HG03354 (cell line): ENCODE measurements at regions not wholly inside any gene's neighbourhood (a gene's known extent, or its start where the extent isn't known, plus 50 kb on each side); places are given as distances from the start of the nearest gene placed in this dataset.

Source experiments
- ATAC-seq: cut with Tn5 transposase; IDR thresholded peaks from one replicate; pipeline ENCODE4 v1.9.1; 2021; ENCODE audit warnings: mild to moderate bottlenecking; ENCODE audit not compliant: unreplicated experiment, poor library complexity, severe bottlenecking

DNA sequence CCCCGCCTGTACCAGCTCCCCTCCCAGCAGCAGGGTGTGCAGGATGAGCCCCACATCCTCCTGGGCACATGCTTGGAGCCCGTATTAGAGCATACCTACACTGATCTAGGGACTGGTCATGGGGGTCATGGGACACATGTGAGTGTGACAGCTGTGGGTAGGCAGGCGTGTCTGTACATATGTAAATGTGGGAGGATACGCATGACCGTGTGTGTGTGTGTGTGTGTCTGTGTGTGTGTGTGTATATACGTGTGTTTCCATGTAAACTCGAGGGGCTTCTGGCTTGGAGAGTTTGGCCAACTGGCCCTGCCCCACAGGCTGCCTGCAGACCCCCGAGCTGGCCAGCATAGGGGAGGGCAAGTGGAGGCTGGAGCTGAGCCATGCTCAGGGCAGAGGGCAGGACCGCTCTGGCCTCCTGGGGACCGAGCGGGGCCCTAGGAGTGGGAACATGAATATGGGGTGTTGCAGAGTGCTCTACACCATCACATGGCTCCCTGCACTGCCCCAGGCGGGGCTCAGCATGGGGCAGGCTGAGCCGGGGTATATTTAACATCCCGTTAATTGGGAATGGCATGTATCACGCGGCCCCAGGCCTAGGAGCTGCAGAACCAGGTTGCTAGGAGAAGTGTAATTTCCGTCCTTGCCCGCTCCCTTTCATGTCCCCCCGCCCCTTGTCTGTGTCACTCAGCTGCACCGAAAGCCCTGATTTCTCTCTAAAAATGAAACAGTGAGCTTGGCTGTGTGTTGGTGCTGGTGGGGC lies 152.7 kb upstream of the PCBD1 start:
- ATAC-seq = no peak

DNA sequence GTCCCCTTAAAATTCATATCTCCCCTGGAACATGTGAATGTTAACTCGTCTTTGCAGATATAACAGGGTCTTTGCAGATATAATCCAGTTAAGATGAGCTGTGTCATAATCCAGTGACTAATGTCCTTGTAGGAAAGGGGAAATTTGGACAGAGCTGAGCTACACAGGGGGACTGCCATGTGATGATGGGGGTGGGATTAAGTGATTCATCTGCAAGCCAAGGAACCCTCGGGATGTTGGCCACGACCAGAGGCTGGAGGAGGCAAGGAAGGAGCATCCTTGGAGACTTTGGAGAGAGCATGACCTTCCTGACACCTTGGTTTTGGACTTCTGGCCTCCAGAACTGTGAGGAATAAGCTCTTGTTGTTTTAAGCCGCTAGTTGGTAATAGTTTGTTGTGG lies 153.9 kb upstream of the PCBD1 start:
- ATAC-seq = no peak

DNA sequence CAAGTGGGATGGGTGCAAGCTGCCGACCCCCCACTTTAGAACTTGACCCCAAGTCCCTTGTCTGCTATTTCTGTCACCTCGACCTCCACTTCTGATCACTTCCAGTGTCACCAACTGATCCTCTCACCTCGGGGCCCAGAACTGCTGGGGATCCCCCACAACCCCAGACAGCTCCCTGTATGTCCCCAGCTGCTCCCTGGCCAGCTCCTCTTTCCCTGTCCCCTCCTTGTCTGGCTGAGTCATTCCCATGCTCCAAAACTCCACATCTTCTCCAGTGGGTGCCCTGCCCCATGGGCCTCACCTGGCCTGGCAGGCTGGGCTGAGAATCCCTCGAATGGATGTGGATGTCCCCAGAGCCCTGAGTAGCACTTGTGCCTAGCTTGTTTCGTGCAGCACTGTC lies 154.3 kb upstream of the PCBD1 start:
- no peak for ATAC-seq

DNA sequence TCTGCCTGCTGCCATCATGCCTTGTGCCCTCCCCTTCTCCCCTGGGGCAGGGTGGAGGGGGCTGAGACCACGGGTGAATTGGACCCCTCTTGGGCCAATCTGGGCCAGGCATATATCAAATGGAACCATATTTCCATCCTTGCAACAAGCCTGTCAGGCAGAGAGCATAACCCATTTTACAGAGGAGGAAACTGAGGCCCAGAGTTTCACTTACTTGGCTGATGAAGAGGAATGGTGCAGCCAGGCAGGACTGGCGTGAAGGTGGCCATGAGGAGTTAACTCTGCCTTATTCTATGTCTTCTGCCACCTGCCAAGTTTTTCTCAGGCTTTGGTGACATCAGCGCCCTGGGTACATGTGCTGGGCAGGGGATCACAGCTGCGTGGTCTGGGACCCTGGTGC lies 155.5 kb upstream of the PCBD1 start:
- ATAC-seq = no peak

DNA sequence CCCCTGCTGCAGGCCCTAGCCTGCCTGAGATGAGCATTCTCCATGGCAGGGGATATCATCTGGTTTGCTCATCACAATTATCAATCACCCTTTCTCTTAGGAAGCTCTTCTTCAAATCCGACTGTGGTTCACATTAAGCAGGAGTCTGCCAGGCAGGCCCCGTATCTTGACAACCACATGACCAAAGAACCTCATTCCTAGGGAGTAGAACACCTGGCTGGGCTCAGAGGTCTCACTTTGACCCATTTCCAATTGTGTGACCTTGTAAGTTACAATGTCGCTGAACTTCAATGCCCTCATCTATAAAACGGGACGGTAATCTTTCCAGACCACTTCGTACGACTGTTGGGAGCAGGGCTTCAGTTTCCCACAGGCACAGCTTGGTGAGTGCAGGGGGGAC lies 156.4 kb upstream of the PCBD1 start:
- ATAC-seq = no peak

DNA sequence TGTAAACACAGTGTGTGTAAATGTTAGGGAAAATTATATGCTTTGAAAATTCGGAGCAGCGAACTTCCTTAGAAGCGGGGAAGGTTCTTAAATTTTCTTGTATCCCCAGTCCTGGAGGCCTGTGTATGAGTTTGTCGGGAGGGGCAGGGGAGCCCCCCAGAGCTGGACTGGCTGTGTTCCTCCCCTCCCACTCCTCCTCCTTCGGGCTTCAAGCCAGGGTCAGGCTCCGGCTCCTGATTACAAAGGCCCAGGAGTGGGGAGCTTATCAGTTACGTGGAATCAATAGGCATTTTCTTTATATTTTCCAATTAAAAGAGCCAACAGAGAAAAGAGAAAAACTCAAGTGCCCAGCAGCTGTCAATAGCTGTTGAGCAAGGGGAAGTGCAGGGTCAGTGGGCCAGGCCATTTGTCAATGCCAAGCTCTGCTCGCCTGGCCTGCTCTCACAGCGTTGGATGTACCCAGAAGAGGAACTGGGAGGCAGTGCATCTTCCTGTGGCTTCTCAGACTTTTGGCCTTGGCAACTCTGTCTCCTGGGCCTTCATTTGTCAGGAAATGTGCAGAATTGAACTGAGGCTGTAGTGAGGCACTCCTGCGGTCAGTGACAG lies 156.9 kb upstream of the PCBD1 start:
- ATAC-seq = no peak

DNA sequence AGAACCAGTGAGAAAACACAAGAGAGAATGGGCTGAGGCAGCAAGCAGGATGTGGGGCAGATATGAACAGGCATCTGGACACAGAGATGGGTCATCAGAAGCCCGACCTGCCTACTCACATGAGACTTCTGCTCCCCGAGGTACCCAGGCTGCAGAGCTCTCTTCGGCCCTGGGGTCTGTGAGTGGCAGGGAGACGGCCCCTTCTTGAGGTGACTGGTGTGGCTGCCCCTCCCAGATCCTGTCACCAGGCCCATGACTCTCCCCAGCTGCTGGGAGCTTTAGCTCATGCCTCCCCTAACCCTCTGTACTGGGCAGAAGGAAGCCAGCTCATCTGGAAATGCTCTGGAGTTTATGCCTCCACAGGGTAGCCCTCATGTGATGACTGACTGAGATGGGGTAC lies 157.6 kb upstream of the PCBD1 start:
- no peak for ATAC-seq

DNA sequence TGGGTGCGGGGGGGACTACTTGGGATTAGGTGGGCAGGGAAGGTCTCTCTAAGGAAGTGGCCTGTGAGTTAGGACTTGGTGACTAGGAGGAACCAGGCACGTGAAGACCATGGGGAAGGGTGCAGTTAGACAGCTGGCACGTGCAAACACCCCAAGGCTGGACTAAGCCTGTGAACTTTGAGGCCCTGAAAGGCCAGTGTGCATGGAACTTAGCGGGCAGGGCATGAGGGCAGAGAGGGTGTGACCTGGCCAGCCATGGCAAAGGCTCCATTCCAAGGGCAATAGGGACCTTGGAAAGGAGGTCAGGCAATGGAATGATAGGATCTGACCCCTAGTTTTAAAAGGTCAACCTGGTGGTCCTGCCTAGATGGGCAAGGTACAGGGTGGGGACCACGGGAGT lies 158.4 kb upstream of the PCBD1 start:
- no peak for ATAC-seq

DNA sequence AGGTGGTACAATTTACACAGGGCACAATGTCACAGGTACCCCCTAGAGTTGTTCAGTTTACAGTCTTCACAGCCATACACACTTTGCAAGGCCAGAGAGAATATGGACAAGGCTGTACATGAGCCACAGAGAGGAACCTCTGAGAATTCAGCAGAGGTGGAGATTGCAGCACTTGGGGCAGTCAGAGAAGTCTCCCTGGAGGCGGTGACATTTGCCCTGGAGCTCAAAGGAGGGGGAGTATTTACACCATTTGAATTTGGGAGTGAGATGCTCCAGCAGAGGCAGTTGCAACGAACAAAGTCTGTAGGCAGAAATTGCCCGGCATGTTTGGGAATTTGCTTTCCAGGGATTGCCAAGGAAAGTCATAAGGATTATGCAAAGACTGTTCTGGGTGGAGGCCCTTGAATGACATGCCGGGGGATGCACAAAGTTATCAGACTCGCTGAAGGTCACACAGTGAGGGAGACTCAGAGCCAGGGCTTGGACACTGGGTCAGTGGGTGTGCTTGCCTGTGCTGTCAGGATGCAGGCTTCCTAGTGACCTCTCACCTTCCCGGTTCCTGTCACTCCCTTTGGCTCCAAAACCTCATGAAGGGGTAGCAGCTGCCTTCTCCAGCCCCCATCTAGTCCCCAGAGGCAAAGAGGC lies 160.7 kb upstream of the PCBD1 start:
- ATAC-seq = no peak

DNA sequence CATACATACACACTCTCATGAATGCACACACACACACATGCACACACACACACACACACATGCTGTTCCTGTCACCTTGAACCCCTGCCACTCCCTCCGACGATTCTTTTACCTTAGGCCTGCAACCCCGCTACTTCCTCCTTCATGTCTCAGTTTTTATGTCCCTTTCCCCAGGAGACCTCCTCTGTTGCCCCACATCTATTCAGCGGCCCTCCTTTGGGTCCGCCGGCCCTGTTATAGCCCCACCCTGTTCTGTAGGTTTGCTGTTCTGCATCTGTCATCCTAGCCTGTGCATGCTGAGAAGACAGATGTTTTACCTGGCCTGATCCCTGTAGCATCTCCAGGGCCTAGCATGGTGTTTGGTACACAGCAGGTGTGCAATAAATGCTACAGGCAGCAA lies 161.6 kb upstream of the PCBD1 start:
- ATAC-seq = no peak

DNA sequence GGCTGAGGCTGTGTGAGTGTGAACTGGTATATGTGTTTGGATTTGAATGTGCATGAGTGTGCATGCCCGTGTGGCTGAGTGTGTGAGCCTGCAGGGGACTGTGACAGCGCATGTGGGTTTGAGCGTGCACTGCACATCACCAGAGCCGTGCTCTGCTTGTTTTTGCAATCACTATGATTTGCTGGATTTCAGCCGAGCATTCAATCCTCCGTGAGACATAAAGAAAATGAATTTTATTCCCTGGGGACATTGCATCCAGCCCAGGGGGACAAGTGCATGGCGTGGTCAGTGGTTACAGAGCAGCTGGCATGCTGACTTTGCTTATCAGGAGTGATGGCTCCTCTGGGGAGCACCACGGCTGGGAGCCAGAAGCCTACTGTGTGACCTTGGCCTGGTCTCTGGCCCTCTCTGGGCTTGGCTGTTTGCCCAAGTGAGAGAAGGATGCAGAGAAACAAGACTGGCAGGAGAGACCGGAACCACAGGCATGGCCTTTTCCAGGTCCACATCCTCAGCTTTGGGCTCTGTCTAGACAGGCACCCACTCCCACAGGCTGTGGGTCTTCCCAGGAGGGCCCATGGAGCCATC lies 160.2 kb upstream of the UNC5B start:
- no peak for ATAC-seq

DNA sequence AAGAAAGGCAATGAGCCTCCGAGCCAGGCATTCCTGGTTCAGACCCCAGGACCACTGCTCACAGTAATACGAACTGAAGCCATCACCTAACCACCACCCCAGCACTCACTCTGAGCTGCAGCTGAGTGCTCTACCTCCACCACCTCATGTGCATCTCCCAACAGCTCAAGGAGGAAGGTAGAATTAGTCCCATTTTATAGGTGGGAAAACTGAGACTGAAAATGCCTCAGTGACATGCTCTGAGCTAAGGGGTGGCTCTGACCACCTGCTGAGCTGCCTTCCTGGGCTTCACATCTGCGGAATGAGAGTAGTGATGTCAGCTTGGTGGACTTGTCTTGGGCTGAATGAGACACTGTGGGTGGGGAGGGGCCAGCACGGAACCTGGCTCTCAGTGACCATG lies 159.7 kb upstream of the UNC5B start:
- ATAC-seq = no peak

DNA sequence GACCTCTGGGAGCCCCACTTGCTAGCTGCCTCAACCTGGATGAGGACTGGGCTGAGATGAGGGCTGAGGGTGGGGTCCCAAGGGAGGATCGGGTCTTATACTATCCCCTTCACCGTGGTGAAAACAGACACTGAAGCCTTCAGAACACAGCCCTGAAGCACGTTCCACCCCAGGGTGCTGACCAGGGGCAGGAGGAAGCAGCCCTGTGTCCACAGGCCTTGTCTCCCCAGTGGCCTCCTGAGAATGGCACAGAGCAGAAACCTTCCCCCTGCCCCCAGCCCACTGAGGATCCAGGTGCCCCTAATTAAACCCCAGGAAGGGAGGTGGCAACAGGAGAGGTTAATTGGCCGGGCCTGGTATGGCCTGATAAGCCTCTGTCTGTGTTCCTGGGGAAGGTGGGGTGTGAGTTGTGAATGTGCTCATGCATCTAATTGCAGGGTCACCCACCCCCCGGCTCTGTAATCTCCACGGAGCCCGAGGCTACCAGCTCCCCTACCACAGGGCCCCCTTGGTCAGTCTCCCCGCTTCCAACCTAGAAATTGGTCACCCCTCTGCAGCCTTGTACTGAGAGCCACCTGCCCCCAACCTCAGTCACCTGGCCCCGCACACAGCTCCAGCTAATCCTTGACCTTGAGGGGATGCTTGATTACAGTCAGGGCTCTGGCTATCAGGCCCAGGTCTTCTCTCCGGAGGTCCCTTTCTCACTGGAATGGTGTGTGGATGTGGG lies 159.0 kb upstream of the UNC5B start:
- no peak for ATAC-seq

DNA sequence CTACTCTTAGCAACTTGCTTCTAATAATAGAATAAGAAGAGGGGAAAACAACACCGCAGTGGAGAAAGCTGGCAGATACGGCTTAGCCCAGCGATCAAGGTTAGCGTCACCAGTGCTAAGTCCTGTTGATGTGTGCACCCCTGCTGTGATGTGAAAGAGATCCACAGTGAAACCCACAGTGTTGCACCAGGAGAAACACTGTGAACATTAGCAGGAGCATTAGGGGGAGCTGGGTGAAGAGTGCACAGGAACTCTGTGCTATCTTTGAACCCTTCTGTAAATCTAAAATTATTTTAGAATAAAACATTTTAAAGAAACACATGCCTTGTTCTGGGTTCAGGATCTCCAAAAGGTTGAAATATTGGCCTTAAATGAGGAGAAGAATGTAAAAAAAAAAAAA lies 154.1 kb upstream of the UNC5B start:
- ATAC-seq = no peak

DNA sequence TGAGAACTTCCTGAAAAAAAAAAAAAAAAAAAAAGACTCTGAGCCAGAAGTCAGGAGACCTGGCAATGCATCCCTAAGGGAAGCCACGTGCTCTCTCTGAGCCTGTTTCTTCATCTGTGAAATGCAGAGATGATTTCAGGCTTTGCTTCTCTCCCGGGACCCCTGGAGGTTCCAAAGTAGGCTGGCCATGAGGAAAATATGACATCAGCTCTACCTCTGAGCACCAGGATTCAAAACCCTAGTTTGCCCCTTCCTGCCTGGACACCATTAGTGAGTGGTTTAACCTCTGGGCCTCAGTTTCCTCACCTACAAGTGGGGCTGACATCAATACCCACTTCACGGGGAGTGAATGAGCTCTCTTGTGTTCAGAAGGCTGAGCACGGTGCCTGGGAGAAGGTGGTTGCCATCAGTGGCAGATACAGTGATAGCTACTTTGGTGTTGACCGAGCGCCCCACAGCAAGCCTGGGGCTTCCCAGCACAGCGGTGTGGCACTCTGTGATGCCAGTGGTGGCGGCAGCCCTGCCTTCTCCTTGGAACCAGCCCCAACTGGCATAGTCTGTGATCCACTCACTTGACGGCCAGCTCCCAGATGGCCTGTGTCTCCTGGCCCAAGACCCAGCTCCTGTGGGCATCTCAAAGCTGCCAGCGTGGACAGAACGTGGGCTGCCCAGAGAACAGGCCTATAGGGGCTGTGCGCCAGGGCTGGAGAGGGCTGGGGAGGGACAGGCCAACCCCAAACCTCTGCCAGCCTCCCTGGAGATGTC lies 153.1 kb upstream of the UNC5B start:
- no peak for ATAC-seq

DNA sequence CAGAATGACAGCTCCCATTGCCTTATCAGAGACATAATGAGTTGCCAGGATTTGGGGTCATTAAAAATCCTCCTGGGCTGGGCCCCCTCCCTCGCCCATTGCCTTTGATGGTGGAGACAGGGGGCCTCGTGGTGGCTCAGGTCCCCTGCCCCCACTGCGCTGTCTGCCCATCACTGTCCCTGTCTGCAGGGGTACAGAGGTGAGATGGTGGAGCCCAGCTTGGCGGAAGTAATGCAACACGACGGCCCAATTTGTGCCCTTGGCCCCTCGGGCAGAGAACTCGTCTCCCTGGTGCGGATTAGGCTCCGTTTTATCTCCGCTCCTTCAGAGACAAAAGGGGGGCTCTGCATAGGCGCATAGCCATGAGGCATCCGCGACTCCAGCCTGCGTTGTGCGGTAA lies 152.4 kb upstream of the UNC5B start:
- ATAC-seq = no peak

DNA sequence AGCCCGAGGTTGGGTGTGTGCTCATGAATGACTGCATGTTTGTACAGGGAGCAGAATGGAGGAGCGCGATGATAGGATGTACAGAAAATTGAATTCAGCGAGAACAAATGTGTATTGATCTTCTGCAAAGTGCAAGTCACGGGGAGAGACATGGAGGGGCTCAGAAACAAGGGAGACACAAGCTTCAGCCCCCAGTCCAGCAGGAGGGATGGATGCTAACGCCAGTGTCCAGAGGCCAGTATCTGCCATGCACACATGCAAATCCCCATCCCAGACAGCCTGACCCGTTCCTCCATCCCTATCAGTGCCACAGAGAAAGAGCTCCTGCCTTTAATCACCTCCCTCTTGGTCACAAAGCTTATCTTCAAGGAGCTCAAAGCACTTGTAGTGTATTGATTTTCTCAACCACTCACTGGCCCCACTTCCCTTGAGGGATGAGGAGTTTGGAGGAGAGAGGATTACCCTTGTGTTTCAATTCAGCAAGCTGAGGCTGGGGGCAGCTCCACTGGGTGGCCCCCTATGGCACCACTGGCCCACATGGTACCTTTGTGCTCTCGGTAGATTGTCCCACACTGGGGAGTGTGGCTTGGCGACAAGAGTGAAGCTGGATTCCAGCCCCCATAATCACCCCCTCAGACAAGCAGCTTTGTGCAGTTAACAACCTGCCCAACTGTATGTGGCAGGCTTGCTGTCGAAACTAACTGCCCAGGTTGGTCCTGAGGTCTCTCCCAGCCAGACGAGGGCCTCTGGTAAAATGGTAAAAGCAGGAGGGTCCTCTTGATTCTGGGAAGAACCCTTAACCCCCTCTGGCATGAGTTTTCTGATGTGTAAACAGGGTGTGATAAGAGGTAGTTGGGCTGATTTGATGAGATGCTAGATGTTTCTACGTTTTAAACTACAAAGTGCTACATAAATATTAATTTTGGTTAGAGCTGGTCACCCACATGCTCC lies 151.6 kb upstream of the UNC5B start:
- no peak for ATAC-seq

DNA sequence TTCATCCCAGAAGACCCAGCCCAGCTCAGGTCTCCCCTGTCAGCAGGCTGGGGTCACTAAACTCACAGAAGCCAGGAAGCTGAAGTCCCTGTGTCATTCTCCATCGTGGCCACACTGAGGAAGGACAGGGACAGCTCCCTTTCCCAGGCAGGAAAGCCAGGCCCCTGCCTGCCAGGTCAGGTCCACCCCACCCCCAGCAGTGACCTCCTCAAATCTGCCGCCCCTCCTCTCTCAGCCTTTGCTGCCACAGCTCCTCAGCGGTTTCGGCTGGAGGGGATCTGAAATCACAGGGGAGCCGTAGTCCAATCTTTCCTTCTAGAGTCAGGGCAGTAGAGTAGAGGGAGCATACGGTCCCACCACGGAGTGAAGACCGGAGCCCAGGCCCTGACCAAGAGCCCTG lies 150.9 kb upstream of the UNC5B start:
- no peak for ATAC-seq

DNA sequence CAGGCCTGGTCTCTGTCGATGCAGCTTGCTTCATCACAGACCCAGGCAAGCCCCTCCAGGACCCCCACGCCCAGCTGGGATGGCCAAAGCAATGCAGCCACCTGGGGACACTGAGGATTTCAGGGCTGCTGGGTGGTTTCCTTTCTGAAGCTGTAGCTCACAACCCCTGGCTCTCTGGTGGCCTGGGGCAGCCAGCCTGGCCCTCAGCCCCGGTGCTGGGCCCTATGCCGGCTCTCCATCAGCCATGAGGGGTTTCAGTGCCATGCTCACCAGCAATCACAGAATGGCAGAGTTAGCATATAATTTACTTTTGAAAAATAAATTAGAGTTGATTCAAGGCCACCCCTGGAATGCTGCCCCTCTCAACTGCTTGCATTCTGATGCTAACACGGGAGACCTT lies 150.2 kb upstream of the UNC5B start:
- ATAC-seq = no peak
